ENCODE measurements at regions not wholly inside any gene's neighbourhood (a gene's known extent, or its start where the extent isn't known, plus 50 kb on each side); places are given as distances from the start of the nearest gene placed in this dataset.

- TF ChIP-seq CTCF (IDR thresholded peaks at IDR 0.05): no peak
- no peak for TF ChIP-seq POLR2A (IDR thresholded peaks at IDR 0.05)
These were observed 121.1 kb downstream of the CXCL12 start for GRCh38 chr10:44263771-44264170.

Data from tibial nerve (tissue), 3 donors.